Activated CD4-positive, alpha-beta T cell treated with anti-CD3 and anti-CD28 coated beads, Interleukin-2, amount 50 U/mL, for 48 hours (primary cell): ENCODE measurements at regions not wholly inside any gene's neighbourhood (a gene's known extent, or its start where the extent isn't known, plus 50 kb on each side); places are given as distances from the start of the nearest gene placed in this dataset.

Source experiments
- DNase-seq, 2 experiments: peaks; one replicate each; pipeline ENCODE4 v3.0.0-alpha.2; 2020

DNA sequence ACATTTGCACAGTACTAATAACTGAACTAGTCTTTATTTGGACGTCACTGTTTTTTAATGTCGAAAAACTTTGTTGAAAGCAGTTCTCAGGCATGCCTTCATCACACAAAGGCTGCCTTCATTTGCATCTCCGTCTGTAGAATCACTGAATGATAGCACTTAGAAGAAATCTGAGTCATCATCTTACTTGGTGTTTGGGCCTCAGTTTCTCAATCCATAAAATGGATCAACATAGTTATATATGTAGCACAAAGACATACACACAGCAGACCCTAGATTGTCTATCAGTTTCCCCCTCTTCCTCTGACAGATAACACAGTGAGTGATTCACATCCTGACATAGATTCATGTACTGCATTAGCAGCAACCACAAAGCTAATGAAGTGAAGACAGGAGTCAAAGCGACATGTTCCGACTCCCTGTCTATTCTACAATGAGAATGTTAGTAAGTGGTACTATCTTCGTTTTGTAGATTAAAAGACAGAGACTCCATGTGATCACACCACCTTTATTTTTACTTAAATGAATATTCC, 80.4 kb upstream of the PDE10A start:
- DNase-seq: no peak

GRCh38 chr6:165742047-165742446, 79.0 kb upstream of the PDE10A start:
- no peak for DNase-seq

DNA sequence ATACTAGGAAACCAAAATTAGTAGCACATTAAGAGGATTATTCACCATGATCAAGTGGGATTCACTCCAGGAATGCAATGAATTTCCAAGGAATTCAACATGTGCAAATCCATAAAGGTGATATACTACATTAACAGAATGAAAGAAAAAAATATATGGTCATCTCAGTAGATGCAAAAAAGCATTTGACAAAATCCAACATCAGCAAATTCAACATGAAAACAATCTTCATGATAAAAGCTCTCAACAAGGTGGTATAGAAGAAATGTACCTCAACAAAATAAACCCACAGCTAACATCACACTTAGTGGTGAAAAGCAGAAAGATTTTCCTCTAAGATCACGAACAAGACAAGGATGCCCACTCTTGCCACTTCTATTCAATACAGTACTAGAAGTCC, 74.4 kb upstream of the PDE10A start:
- DNase-seq: no peak

- no peak for DNase-seq
Measured at GRCh38 chr6:165735065-165735464, 72.0 kb upstream of the PDE10A start.

DNA sequence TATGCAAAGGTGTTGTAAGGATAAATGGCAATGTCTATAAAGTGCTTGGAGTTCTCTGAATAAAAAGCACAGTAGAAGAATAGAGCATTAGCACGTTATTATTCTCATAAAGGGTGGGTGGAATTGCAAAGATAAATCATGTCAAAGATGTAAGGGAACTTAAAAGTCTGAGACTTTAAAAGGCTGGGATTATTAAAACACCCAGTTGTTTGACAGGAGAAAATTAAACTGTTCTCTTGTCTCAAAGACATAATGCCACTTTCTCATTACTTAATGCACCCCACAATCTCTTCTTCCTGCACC, 70.4 kb upstream of the PDE10A start:
- no peak for DNase-seq

- no peak for DNase-seq
Measured at GRCh38 chr6:165732696-165733488, 69.9 kb upstream of the PDE10A start.

- peak; percentile 36 to 54 for DNase-seq
Measured at GRCh38 chr6:165729307-165729936, 66.4 kb upstream of the PDE10A start.

- DNase-seq: no peak
Measured at GRCh38 chr6:165728216-165728615, 65.2 kb upstream of the PDE10A start.

- DNase-seq: no peak
Measured at GRCh38 chr6:165726965-165727381, 63.9 kb upstream of the PDE10A start.

DNA sequence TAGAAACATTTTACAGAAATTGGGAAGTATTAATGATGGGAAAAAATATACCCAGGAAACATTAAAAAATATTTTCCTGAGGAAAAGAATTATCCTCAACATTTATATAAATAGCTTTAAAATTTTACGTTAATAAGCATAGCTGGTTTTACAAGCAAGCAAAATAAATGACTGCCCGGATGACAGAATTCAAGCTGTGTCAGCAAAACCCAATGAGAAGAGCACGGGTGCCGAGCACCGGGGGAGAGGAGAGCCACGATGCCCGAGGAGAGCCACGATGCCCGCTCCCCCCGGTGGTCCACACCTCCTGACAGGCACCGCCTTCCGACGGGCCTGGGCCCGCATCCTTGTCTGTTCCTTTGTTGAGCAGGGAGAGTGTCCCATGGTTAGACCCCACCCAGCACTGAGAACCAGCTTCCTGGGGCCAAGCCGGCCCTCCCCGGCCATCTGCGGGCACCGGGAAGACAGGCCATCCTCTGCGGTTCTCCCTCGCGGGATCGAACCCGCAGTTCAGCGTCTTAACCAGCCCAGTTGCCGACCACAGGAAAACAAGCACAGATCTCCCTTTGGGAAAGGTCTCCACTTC, 63.3 kb upstream of the PDE10A start:
- DNase-seq: no peak

- no peak for DNase-seq
Measured at GRCh38 chr6:165725201-165725600, 62.2 kb upstream of the PDE10A start.

DNA sequence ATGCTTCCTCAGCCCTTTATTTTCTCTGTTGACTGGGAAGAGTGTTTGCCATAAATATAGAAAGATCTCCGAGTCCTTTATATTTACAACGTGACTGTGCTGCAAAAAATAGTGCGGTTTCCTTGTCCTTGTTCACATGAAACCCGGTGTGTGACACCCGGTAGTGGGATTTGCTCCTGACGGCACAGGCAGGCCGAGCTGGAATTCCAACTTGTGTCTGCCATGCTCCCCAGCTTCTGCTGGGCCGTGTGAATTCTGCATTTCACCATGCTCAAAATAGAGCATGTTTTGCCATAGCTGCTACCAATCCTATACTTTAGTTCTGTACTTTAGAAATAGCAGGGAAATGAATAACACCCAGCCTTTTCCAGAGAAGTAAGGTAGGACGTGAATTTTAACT, 60.3 kb upstream of the PDE10A start:
- DNase-seq: no peak

DNA sequence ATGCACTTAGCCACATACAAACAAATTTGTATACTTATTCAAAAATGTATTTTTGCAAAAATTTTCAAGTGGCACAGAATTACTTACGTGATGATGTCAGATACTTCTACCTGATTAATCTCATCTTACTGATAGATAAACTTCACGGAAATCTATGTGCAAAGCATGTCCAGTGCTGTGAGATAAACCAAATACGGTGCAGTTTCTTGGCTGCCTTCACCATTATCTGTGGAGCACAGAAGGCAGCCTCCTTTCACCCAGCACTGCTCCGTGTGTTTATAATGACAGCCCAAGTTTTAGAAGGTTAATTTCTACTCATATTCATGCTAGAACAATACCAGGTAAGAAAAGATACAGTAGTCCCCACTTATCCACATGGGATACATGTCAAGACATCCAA, 59.0 kb upstream of the PDE10A start:
- DNase-seq: no peak

DNA sequence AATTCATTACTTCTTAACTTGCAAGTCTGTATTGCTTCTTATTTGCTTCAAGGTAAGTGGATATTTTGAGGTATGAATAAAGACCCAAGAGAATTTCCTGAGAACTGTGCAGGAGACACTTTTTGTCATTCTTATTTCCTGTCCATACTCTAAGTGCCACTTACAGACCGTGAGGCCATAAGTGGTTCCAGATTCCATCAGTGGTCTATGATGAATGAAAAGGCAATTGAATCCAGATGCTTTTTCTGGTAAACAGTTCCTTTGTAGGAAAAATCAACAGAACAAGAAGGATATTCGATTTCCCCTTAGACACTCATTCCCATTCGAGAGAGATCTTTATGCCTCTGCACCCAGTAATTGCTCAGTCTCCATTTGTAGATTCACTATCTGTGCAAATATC, 58.3 kb upstream of the PDE10A start:
- DNase-seq: no peak

DNA sequence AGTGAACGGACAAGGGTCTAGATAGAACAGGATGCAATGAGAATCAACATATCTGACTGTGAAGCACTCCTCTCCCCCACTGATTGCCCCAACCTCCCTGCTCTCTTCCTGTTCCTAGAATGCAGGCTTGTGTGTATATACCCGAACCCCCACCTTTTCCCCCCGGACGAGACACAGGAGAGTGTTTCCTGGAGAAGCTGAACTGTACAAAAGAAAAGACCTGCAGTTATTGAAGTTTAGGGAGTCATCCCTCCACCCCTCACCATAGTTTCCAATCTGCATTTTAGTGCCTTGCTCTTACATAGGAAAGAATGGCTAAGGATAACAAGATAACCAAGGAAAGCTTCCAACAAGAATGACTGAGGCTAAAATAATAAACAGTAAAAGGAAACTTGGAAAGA, 55.5 kb upstream of the PDE10A start:
- no peak for DNase-seq

- DNase-seq: no peak
Measured at GRCh38 chr6:165717732-165718465, 54.9 kb upstream of the PDE10A start.

GRCh38 chr6:165716886-165717285, 53.8 kb upstream of the PDE10A start:
- DNase-seq: no peak

DNA sequence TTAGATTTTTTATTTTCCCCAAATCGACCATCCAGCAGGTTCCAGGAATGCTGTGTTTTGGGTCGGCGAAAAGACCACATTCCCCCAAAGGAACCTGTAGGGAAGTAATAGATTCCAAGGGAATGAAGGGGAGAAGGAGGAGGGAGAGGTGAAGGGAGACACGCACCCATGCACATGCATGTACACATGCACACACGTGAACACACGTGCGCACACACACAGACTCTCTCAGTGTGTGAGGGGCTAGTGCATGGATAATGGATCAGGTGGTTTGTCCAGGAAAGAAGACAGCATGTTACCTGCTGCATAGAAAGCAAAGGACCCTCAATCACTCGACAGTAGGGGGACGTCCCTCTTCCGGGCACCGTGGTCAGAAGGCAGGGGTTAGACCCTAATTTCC, 52.4 kb upstream of the PDE10A start:
- no peak for DNase-seq

DNA sequence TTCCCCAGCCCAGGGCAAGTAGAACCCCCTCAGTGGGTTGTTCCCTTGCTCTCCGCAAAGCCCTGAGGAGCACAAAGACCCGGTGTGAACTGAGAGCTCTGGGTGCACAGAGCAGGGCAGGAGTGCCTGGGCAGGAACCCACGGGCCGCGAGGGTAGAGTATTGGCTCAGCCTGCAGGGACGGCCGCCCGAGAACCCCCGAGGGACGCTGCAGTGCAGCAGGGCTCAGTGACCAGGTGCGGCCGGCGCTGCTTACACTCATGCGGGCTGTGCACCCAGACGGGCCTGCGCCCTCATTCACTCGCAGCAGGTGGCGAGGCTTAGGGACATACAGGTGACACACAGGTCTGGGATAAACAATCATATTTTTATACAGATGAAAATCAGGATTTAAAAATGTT, 51.9 kb upstream of the PDE10A start:
- DNase-seq: no peak

DNA sequence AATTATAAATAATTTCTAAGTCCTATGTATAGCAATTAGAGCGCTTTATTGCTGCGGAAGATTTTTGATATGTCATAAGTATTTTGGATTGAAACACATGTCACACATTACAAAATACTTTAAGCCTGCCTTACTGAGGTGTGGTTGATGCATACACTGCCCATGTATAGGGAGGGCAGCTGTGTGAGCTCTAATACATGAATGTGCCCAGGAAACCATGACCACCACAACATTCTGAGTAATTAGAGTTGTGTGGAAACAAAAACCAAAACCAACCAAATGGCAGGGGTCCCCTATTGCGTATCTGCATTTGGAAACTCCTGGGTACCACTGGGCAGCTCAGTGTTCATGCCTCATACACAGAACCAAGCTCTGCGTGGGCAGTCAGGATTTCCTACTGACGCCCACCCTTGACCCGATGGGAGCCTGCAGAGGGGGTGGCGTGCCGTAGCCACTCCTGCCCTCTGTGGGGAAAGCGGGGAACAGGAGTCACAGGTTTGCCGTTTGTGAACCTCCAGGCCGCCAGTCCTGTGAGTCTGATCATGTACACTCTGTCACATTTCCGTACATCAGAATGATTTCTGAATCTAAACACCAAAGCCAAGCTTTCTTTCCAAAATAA, 50.9 kb upstream of the PDE10A start:
- no peak for DNase-seq
